ENCODE measurements at regions not wholly inside any gene's neighbourhood (a gene's known extent, or its start where the extent isn't known, plus 50 kb on each side); places are given as distances from the start of the nearest gene placed in this dataset.

GRCh38 chr13:79667771-79668170 lies 186.8 kb downstream of the NDFIP2 start:
- DNase-seq (ENCODE audit: low spot score), result no peak
- Histone ChIP-seq H3K9me3 (ENCODE audit: control insufficient read depth in 4 of 4, low read length in 3 of 4) (no peaks in the 10 kb centered on the region), H3K27ac (ENCODE audit: low read depth in 1 of 2, low read length in 2 of 2) (no peak overlapping the region), H3K9ac (ENCODE audit: low read depth in 1 of 2, low read length in 2 of 2) (no peak overlapping the region), H3K36me3 (ENCODE audit: control insufficient read depth in 4 of 4, insufficient read depth in 3 of 4, low read depth in 1 of 4, low read length in 3 of 4) (no peaks in the 10 kb centered on the region), H3K4me3 (ENCODE audit: low read depth in 1 of 3, low read length in 3 of 3) (no peak overlapping the region), H3K4me1 (ENCODE audit: control insufficient read depth in 4 of 4, insufficient read depth in 4 of 4, low read length in 3 of 4) (no peaks in the 10 kb centered on the region), H3K27me3 (ENCODE audit: control insufficient read depth in 4 of 4, insufficient read depth in 4 of 4, low read length in 3 of 4) (no peaks in the 10 kb centered on the region)
- WGBS, result 80% methylated on average over 2 of the region's 2 CpGs
- TF ChIP-seq SP1 (IDR thresholded peaks at IDR 0.05) (no peak), RAD21 (IDR thresholded peaks at IDR 0.05) (no peak), JUND (IDR thresholded peaks at IDR 0.05) (no peak), HNF4A (conservative IDR thresholded peaks at IDR 0.05) (no peak), RXRA (IDR thresholded peaks at IDR 0.05) (no peak), MAX (IDR thresholded peaks at IDR 0.05) (no peak), CTCF (IDR thresholded peaks at IDR 0.05; ENCODE audit: low read depth, low read length, missing input control) (no peak), FOXA2 (IDR thresholded peaks at IDR 0.05) (no peak), HNF4G (IDR thresholded peaks at IDR 0.05) (no peak), REST (IDR thresholded peaks at IDR 0.05) (no peak)

- Histone ChIP-seq H3K4me1 (ENCODE audit: control insufficient read depth in 4 of 4, insufficient read depth in 4 of 4, low read length in 3 of 4) (no peaks in the 10 kb centered on the region), H3K27ac (ENCODE audit: low read depth in 1 of 2, low read length in 2 of 2) (no peak overlapping the region), H3K9me3 (ENCODE audit: control insufficient read depth in 4 of 4, low read length in 3 of 4) (no peaks in the 10 kb centered on the region), H3K4me3 (ENCODE audit: low read depth in 1 of 3, low read length in 3 of 3) (no peak overlapping the region), H3K27me3 (ENCODE audit: control insufficient read depth in 4 of 4, insufficient read depth in 4 of 4, low read length in 3 of 4) (no peaks in the 10 kb centered on the region), H3K9ac (ENCODE audit: low read depth in 1 of 2, low read length in 2 of 2) (no peak overlapping the region), H3K36me3 (ENCODE audit: control insufficient read depth in 4 of 4, insufficient read depth in 3 of 4, low read depth in 1 of 4, low read length in 3 of 4) (no peaks in the 10 kb centered on the region)
- WGBS, result 77% methylated on average over 6 of the region's 6 CpGs
- DNase-seq (ENCODE audit: low spot score), result no peak
- TF ChIP-seq ZBTB33 (IDR thresholded peaks at IDR 0.05) (no peak), TAF1 (conservative IDR thresholded peaks at IDR 0.05) (no peak), RXRA (IDR thresholded peaks at IDR 0.05) (no peak), NR2F2 (IDR thresholded peaks at IDR 0.05) (no peak), MAX (IDR thresholded peaks at IDR 0.05) (no peak), GABPA (IDR thresholded peaks at IDR 0.05 in 1 of 2, conservative IDR thresholded peaks at IDR 0.05 in 1 of 2) (no peak), JUND (IDR thresholded peaks at IDR 0.05) (no peak), YY1 (IDR thresholded peaks at IDR 0.05) (no peak), FOXA1 (IDR thresholded peaks at IDR 0.05) (no peak)
These were observed 183.2 kb downstream of the NDFIP2 start for GRCh38 chr13:79663977-79664636.

Measured in liver (tissue), 8 donors.